ENCODE measurements at regions not wholly inside any gene's neighbourhood (a gene's known extent, or its start where the extent isn't known, plus 50 kb on each side); places are given as distances from the start of the nearest gene placed in this dataset.
A peak's percentile ranks its signal among the peaks of the same experiment; 100 is the strongest.

DNA sequence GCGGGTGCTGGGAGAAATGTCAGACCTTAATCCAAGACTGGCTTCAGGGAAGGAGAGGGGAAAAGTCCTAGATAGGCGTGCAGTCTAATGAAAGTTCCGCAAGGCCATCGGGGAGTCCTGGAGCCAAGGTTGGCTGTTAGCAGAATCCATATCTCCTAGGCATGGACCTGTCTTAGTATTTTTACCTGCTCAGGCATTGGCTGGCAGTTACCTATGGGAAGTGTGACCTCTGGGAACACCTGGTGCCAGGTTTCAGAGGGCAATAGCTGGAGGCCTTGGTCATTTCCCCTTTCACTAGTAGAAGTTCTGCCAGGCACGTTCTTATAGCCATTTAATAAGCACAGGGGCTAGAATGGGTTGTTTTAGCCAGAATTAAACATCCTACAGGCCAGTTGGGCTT lies 330.8 kb upstream of the SEMA6D start:
- DNase-seq = no peak

DNA sequence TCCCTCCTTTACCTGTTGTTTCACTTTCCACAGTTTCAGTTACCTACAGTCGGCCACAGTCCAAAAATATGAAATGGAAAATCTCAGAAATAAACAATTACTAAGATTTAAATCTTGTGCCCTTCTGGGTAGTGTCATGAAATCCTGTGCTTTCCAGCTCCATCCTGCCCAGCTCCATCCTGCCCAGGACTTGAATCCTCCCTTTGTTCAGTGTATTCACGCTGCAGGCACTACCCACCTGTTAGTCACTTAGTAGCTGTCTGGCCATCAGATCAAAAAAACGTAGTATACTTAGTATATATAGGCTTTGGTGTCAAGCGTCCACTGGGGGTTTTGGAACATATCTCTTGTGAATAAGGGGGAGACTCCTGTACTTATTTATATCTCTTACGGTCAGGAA lies 329.0 kb upstream of the SEMA6D start:
- DNase-seq = no peak

DNA sequence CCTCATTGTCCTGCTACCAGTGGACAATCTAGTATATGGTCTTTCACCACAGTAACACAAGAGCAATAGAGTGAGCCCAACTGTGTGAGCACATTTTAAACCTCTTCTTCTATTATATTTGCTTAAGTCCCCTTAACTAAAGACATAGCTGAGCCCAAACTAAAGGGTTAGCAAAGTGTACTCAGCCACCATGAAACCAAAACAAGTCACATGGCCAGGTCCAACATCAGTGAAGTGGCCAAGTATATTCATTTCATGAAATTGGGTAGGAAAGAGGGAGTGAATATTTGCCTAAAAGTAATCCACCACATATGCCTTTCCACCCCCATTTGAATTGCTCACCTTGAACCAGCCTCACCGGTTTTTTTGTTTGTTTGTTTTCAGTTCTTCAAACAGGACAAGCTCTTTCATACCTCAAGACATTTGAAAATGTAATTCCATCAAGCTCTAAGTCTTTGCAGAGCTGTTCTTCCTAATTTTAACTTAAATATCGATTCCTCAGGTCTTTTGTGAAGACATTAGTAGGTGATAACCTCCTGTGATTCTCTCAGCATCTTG lies 327.0 kb upstream of the SEMA6D start:
- no peak for DNase-seq

DNA sequence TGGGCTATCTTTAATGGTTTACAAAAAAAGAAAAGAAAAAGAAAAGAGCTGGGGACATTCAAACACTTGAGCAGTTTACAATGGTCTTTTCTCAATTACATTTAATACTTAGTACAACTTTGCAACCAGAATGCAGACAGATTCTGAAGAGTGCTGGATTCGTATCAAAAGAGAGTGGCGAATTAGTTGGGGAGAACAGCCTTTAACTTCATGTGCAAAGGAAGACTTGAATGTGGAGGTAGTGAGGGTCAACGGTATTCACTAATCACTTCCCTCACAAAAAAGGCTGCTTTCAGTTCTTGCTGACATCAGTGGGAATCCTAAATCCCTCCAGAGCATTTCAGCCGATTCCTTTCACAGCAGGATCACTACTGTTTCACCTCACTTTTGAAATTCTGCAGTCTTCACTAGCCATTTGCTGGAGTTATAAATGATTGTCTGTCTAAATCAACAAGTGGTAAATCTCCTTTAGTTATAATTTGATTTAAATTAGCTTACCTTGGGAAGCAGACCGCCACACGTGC lies 323.0 kb upstream of the SEMA6D start:
- peak in 1 of 3 experiments; percentile 2 for DNase-seq

DNA sequence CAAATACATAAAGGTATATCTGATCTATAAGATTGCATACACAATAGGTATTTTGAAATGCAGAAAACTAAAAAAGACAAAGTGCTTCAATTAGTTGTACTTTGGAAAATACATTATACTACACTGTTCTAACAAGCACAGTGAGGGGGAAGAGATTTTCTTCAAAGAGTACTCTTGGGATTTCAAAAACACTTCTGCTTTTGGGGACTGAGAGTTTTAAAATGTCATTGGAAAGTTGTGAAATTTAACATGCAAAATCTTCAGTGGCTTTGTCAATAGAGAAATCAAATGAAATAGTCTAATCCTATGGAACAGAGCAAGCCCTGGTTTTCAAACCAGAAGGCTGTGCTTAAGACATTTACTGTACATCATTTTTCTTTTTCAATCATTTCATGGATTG lies 322.2 kb upstream of the SEMA6D start:
- no peak for DNase-seq

DNA sequence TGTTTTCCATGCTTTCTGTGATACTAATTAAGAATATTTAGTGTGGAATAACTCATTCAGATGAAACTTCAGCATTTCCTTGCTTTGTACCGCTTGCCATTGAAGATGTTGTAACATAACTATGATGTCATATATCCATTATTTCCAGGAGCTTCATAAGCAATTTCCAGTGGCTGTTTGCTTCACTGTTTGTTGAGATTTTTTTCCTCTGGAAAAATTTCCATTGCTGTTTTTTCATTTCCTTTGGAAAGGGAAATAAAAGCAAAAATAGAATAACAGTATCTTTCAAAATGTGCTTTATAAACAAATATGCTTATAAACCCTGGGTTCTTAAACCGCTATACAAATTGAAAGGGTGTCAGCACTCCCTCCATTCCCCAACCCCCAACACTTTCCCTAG lies 319.6 kb upstream of the SEMA6D start:
- DNase-seq = no peak

DNA sequence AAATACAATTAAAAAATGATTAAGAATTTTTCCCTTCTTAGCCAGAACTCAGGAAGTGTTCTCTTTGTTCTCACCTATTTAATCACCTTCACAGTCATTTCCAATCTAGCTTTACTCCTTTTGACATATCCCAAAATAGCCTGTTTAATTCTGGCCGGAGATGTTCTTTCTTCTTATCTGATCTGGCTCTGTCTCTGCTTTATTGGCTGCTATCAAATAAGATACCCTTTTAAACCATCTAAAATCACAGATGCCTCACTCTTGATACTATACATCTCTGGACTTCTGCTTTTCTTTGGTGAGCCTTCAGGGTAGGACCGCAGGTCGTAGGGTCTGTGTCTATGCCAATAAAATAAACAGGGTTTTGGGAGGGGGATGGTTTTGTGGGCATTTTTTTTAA lies 319.2 kb upstream of the SEMA6D start:
- DNase-seq = no peak

DNA sequence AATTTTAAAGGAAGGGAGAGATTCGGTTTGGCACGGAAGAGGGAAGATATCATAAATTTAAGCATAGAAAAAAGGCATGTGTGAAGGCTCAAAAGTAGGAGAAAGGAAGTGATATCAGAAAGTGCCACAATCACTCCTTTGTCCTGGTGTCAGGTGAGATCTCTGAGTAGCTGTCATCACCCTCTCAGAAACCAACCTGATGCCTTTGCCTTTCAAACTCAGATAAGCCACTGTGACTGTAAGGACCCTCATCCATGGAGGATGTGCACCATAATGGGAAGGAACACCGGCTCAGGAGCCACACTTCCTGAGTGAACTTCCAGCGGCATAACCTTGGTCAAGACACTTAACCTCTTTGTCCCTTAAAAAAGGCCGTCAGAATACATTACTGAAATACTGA lies 318.7 kb upstream of the SEMA6D start:
- no peak for DNase-seq

DNA sequence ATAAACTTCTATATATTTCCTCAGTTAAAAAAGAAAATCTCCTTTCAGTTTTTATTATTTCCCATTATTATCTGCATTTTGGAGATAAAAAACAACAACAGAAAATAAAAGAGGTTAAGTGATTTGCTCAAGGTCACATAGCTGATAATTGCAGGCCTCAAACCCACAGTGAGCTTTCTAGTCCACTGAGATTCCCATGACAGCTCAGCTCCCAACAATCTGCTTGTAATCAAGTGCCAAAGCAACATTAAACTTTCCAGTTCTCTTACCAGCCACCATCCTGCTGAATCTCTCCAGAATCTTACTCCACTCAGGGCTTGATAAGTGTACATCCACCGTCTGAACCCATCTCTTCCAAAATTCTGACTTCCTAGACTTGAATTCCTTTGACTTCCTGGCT lies 318.2 kb upstream of the SEMA6D start:
- DNase-seq = no peak

DNA sequence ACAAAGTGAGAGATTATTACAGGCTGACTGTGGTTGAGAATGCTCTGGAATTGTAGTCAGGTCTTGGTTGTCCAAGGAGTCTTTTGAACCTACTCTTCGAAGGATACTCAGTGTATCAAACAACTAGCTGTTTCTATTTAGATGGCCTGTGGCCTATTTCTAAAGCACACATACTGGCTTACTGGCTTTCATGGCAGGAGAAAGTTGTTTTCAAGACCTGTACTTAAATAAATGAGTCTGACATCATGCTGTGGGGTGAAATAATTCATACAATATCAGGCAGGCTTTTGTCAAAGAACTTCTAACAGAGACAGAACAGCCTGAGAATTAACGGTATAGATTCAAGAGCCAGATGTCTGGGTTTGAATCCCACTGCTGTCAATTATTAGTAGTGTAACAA lies 316.7 kb upstream of the SEMA6D start:
- DNase-seq = peak in 1 of 3 experiments; percentile 0

DNA sequence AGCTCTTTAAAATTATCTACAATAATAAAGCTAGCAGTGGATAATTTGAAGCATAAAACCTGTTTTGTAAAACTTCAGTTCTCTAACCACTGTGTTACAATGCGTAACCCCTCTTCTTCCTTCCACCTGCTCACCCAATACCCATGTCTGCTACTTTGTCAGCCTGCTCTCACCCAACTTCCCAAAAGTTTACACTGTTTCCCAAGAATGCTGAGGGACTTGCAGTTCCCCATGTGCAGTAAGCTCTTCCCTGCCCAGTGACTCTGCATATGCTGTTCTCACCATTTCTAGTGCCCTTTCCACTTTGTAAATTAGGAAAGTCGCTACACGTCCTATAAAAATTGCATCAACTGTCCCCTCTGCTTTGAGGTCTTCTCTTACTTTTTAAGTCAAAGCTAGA lies 315.9 kb upstream of the SEMA6D start:
- no peak for DNase-seq

DNA sequence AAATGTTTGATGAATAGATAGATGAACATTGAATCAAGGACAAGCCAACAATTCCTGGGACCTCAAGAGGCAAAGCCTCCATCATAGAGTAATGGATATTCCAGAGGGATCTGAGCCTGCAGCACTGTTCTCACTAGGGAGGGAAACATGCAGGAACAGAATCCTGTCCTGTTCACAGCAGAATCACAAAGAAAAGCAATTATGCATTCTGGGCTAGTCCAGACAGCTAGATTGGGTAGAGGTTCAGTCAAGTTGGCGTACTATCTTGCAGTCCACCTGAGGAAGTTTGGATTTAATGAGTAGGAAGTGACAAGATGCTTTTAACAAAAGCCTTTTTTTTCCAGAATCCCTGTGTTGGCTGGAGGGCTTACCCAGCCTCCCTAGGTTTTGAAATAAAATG lies 314.5 kb upstream of the SEMA6D start:
- DNase-seq = no peak

DNA sequence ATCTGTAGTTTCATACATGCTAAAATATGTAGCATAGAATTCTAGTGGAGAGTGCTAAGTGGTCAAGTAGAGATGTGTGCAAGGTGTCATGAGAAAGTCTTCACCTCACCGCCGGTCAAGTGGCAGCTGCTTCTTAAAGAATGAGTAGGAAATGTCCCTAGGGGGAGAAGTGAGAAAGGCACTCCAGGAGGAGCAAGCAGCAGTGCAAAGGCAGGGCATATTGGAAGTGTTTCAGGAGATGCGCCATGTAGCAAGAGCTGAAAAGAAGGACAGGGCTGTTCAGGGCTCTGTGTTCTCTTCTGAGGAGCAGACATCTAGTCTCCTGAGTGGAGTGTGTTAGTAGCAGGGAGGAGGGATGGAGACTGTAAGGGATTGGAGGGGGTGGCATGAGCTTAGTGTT lies 312.4 kb upstream of the SEMA6D start:
- peak in 1 of 3 experiments; percentile 13 for DNase-seq

DNA sequence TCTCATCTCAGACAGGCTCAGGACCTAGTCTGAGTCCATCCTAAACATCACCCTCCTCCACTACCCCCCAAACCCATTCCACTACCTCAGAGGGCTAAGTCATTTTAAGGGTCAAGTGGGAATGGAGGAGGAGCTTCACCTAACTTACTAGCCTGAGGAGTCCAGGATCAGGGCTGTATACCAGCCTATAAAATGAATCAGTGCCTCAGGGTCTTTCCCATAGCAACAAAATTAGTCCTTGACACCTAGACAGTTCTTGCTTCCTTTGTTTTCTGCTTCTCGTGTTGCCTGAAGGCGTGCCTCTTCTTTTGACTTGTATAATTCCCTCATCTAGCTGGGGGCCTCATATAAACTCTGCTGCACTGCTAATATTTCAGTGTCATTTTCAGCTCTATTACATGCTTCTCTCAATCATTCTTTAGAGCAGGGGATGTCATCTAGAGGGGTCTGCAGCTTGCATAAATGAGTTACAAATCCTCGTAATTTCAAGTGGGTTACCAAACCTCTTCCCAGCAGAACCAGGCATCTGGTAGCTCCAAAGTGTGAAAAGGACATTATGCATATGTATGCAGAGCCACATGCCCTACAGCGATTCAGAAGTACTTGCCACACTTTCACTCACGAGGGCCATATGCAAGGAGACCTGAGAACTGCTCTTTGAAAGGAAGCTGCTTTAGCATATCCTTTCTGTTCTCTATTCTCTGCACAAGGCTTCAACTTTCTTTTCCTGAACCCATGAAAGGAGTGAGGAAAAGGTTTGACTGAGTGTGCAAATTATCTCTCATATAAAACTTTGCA lies 311.7 kb upstream of the SEMA6D start:
- peak in 2 of 3 experiments; percentile 38 to 76 for DNase-seq

DNA sequence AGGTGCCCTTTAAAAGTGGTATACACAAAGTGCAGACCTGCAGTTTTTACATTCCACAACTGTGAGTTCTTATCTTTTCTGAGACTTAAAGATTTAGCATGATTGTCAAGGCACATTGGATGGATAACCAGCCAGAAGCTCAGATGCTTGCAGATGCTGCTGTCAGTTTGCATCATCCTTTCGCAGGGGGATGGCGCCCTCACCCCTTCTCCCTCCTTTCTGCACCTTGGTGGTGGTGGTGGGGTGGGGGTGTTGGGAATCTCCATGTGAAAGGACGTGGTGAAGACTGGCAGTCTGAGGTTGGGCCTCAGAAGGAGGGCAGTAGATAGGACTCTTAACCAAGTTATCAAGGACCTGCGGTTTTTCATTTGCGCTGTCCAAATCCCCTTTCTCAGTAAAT lies 309.6 kb upstream of the SEMA6D start:
- DNase-seq = no peak

DNA sequence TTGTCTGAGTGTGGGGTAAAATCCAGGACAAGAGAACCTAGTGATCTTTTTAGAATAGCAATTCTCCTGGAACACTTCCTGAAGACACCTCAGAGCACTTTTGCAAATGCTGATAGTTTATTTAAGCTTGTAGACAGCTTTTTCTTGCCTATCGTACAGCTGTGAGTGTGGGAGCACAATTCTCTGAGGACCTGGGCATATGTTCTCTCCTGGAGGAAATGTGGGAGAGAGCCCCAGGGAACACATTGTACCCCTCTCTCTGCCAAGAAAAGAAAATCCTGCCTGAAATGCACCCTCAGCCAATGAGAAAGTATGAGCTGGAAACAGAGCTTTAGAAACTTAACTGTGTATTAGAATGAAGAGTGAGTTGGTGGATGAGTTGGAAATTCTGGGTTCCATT lies 308.3 kb upstream of the SEMA6D start:
- DNase-seq = no peak

DNA sequence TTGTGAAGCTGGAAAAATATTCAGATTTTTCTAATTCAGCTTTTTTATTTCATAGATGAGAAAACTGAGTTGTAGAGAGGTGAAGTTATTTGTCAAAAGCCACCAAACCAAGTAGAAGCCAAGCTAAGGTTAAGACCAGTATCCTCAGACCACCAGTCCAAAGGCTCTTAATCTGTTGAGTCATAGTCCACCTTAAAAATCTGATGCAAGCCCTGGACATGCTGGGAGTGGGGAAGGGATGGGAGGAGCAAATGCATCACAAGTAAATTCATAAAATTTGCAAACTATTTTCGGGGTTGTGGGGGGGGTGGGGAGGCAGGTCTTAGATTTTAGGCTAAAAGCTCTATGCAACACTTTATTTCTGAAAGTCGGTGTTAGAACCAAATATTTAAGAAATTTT lies 307.7 kb upstream of the SEMA6D start:
- DNase-seq = no peak

DNA sequence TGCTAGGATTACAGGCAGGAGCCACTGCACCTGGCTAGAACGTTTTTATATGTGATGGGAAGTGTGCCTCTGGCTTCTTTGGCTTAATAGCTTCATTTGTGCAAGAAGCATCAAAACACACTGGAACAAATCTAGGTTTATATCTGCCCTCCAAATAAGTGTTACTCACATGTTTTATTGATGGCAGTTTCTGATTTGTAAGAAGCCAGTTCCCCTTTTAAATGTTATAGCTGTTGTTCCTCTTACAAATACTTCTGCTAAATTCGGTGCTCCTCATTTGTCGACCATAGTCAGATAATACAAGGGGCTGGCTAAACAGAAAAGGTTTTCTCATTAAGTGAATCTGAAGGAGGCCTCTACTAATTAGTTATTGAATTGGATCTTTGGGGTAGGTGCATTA lies 307.1 kb upstream of the SEMA6D start:
- DNase-seq = no peak

DNA sequence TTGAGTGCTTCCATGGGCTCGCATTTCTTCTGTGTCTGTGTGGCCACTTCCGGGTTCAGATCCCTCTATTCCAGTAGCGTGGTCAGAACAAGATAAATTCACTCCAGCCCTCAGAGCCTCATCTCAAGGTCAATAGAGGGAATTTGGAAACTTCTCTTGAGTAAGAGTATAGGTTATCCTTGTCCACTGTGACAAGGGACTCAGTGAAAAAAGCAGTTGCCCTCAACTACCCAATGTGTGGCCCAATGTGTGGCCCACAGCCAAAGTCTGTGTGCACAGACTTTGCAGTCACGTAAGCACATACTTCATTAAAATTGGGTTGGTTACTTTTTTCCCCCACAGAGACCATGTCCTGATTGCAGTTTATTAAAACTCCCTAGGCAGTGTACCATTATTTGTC lies 305.6 kb upstream of the SEMA6D start:
- no peak for DNase-seq

DNA sequence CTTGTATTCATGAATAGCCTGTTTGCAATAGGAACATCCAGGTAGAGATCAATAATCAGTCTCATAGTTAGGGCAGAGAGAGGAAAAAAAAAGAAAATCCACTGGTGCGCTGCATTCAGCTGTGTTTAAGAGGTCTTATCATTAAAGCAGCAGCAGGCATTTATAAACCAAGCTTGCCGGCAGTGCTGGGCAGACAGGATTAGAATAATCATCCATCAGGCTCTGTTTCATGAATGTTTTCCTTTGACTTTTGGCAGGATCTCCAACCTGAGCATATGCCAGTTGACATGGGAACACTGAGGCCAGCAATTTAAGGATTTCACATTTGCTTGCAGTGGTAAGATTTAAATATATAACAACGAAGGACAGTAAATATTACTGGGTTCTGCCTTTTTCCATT lies 305.2 kb upstream of the SEMA6D start:
- peak in 1 of 3 experiments; percentile 16 for DNase-seq

DNA sequence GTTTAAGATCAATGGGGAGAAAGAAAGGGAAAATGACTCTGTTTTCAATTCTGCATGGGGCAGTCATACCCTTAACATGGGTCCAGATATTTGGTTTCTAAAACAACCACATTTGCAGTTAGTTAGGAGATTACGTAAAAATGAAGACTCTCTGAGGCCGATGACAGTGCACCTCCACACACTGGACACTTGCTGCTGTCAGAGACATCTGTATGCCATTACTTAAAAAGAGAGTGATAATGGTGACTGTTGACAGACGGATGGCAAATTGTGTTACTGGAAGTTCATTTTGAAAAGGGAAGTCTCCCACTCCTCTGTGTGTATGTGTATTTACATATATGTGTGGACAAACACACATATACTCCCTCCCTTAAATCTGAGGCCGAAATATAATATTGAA lies 304.5 kb upstream of the SEMA6D start:
- DNase-seq = peak in 1 of 3 experiments; percentile 10

DNA sequence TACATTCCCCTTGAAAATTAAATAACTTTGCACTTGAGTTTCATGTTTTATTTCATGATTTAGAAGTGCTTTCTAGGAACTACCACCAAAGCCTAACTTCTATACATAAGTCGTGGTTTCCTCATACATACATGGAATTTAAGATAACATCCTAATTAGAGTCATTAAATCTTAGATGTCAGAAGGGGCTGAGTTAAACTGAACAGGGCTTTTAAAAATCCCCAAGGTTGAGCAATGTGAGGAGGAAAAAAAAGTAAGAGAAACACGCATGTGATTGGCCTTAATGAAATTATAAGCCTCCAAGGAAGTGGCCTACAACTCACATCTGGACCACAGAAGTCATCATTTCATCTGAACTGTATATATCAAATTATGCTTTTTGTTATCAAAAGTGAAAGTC lies 303.1 kb upstream of the SEMA6D start:
- no peak for DNase-seq

DNA sequence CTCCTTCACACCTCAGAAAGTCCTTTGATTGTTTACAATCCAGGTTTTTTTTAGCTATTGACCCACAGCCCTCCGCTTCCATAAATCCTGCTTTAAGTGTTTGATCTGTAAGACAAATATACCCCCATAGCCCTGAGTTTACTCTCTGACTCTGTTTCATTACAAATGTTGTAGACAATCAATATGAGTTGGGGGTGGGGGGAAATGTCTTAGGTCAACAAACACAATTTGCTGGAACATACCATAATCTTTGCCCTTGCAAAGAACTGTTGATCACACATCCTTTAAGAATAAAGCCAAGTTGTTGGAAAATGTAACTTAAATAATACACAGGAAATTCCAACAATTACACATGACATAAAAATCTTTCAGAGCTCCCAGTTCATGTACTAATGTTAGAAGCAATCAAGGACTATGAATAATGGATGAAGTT lies 301.8 kb upstream of the SEMA6D start:
- peak in 2 of 3 experiments; percentile 25 to 68 for DNase-seq

DNA sequence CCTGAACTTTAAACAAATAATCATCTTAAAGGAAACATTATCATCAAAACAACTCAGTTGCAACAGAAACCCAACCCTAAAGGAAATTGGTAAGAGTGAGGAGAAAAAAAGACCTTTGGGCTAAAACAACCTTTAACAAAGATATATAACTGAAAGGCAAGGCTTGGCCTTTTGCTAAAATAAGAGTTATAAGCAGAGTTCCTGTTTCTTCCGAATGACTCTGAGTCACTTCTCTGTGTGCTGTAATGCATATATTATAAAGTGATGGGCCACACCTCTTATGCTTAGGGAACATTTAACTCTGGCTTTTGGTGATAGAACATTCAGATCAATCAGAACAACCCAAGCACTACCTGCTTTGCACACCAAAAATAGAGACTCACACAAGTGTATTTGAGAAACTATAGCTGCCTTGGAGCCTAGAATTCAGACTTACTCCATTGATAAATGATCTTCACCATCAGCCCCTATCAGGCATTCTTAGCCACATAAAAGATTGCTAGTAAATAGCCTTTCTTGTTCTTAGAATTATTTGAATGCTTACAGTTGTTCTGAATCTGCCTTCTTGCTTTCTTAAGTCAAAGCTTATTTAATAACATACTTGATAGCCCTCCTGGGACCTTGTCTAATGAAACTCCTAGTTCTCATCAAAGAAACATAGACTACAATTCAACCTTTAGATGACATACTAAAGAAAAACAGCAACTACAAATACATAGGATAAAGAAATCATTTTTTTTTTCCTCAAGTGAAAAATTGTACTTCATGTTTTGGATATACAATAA lies 294.2 kb upstream of the SEMA6D start:
- no peak for DNase-seq
